ENCODE measurements at regions not wholly inside any gene's neighbourhood (a gene's known extent, or its start where the extent isn't known, plus 50 kb on each side); places are given as distances from the start of the nearest gene placed in this dataset.

GRCh38 chr20:52859156-52859876 lies 112.8 kb upstream of the TSHZ2 start:
- no peak for DNase-seq

GRCh38 chr20:52852714-52853113 lies 119.4 kb upstream of the TSHZ2 start:
- DNase-seq: no peak

GRCh38 chr20:52847731-52848359 lies 124.3 kb upstream of the TSHZ2 start:
- DNase-seq: no peak

- no peak for DNase-seq
These were observed 125.0 kb upstream of the TSHZ2 start for GRCh38 chr20:52847029-52847660.

GRCh38 chr20:52845044-52845443 lies 127.1 kb upstream of the TSHZ2 start:
- DNase-seq: no peak

- no peak for DNase-seq
These were observed 128.7 kb upstream of the TSHZ2 start for GRCh38 chr20:52843425-52843824.

- DNase-seq: no peak
These were observed 131.2 kb upstream of the TSHZ2 start for GRCh38 chr20:52841003-52841402.

- DNase-seq: no peak
These were observed 132.1 kb upstream of the TSHZ2 start for GRCh38 chr20:52840041-52840440.

- no peak for DNase-seq
These were observed 133.5 kb upstream of the TSHZ2 start for GRCh38 chr20:52838510-52839241.

GRCh38 chr20:52837378-52837777 lies 134.8 kb upstream of the TSHZ2 start:
- no peak for DNase-seq

GRCh38 chr20:52833901-52834300 lies 138.3 kb upstream of the TSHZ2 start:
- DNase-seq: no peak

- no peak for DNase-seq
These were observed 139.9 kb upstream of the TSHZ2 start for GRCh38 chr20:52832151-52832774.

- no peak for DNase-seq
These were observed 141.6 kb upstream of the TSHZ2 start for GRCh38 chr20:52830598-52830997.

- DNase-seq: no peak
These were observed 143.0 kb upstream of the TSHZ2 start for GRCh38 chr20:52829111-52829510.

GRCh38 chr20:52828199-52828598 lies 144.0 kb upstream of the TSHZ2 start:
- no peak for DNase-seq

GRCh38 chr20:52826722-52827121 lies 145.4 kb upstream of the TSHZ2 start:
- DNase-seq: no peak

GRCh38 chr20:52826321-52826720 lies 145.8 kb upstream of the TSHZ2 start:
- no peak for DNase-seq

GRCh38 chr20:52824494-52825216 lies 147.5 kb upstream of the TSHZ2 start:
- no peak for DNase-seq

GRCh38 chr20:52823303-52823702 lies 148.9 kb upstream of the TSHZ2 start:
- DNase-seq: no peak

GRCh38 chr20:52820641-52821292 lies 151.4 kb upstream of the TSHZ2 start:
- DNase-seq: no peak

- DNase-seq: no peak
These were observed 153.7 kb upstream of the TSHZ2 start for GRCh38 chr20:52818491-52818890.

- no peak for DNase-seq
These were observed 154.2 kb upstream of the TSHZ2 start for GRCh38 chr20:52817981-52818380.
